ENCODE measurements at regions not wholly inside any gene's neighbourhood (a gene's known extent, or its start where the extent isn't known, plus 50 kb on each side); places are given as distances from the start of the nearest gene placed in this dataset.

DNA sequence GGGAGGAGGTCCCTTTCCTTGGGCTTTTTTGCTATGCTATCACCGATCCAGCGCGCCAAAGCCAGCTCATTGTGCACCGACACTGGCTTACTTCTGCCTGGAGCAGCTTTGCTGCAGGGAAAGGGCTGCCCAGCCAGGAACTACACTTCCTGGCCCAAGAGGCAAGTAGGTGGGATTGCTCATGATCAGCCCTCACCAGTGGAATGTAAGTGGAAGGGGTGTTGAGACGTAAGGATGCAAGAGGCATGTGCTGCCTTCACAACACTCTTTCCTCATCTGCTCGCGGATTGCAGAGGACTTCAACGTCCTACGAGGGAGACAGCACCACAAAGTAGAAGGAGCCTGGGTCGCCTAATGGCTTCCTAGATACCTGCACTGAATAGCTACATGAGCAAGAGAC, 104.3 kb upstream of the FOXF1 start:
- DNase-seq (ENCODE audit: low spot score): no peak

DNA sequence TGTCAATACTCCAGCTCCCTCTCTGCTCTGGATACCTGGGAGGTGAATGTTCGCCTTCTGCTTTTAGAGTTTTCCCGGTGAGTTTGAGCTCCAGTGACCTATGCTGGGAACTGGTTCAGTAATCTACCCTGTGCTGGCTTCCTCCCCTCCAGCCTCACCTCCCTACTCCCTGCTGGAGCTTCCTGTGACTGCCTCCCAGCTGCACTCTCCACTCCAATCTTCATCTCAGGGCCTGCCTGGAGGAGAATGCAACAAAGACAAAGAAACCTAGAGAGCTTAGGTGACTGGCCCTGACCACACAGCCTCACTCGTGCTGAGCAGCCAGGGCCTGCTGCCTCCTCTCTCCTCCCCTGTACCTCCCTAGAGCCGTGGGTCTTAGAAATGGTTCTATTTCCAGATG, 101.6 kb upstream of the FOXF1 start:
- no peak for DNase-seq (ENCODE audit: low spot score)

DNA sequence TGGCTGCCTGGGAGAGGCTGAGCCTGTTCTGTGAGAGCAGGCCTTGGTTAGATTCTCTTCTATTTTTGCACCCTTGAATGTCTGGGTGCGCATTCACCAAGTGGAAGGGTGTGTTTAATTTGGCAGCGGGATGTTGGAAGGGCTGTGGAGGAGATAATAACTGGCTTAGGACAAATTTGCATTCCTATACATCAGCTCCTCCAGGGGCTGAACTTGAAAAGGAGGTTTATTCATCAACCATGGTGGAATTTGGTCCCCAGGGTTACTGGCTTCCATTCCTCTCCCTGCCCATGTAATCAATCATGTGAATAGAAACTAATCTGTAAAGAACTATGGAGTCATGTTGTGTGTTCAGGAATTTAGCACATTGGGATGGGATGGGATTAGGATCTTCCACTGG, 100.2 kb upstream of the FOXF1 start:
- no peak for DNase-seq (ENCODE audit: low spot score)

DNA sequence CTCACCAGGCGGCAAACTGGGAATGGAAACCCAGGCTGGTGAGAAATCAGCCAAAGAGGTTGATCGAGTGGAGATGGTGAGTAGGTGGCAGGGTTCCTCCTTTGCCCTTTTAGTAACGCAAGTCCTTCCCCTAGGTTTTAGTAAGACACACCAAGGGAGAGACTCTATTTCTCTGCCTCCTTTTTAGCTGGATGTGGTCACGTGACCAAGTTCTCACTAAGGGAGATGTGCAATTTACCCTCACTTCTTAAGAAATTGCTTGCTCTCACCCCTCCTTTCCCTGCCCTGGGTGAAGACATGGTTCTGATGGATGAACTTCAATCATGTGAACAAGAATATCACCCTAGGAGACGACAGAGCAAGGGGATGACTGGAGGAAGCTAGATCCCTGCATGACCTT, 99.8 kb upstream of the FOXF1 start:
- DNase-seq (ENCODE audit: low spot score): no peak

DNA sequence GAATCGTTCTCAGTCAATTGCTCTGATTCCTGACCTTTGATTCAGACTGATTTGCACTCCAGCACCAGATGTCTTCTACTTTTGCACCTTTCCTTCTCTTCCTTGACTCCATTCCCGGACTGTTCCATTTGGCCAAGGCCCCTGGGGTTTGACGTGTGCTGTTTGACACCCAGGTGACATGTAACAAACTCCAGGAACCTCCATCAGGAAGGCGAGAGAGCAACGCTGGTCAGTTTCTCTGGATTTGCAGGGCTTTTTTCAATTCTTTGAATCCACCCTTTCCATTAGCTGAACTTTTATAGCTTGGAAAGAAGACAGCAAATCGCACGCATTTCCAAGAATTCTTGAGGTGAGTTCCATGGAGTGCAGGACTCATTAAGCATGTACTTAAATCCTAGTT, 98.4 kb upstream of the FOXF1 start:
- DNase-seq (ENCODE audit: low spot score): no peak

DNA sequence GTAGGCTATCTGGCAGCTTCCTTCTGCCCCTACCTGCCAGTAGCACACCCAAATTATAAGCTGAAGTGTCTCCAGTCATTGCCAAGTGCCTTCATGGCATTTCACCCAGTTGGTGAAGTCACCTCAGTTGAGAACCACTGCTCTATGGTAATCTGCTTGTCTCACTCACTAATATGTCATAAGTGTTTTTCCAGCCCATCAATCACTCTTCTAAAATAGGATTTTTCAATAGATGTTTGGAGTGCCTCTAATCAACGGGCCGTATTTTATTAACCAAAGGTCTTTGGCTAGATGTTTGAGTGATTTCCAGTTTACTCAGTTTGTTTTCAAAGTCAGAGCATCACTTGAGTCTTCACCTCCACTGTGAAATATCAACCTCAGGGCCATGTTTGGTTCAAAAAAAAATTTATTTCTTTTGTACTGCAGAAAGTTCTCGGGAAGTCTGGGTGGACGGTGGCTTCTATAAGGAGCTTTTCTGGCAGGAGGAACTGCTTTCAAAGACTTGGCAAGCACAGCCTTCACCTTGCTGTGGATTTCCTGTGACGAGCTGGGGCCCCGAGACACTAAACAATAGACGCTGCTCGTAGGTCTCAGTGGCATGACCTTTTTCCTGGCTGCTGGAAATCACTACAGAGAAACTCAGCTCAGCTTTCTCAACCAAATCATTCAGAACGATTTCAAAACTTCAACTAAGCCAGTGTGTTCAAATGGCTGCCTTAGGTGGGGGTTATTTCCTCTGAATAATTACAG, 95.2 kb upstream of the FOXF1 start:
- no peak for DNase-seq (ENCODE audit: low spot score)

DNA sequence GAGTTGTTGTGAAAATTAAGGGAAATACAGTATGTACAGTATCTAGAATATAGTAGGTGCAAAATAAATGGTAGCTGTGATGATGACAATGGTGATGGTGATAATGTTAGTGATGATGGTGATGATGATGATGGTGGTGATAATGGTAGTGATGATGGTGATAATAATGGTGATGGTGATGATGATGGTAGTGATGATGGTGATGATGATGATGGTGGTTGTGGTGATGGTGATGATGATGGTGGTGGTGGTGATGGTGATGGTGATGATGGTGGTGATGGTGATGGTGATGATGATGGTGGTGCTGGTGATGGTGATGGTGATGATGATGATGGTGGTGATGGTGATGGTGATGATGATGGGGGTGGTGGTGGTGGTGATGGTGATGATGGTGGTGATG, 91.3 kb upstream of the FOXF1 start:
- DNase-seq (ENCODE audit: low spot score): no peak

DNA sequence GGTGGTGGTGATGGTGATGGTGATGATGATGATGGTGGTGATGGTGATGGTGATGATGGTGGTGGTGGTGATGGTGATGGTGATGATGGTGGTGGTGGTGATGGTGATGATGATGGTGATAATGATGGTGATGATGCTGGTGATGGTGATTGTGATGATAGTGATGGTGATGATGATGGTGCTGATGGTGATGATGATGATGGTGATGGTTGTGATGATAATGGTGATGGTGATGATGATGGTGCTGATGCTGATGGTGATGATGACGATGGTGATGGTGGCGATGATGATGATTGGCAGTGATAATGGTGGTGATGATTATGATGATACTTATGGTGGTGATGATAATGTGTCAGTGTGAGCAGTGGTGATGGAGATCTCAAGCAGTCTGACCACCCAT, 90.8 kb upstream of the FOXF1 start:
- no peak for DNase-seq (ENCODE audit: low spot score)

DNA sequence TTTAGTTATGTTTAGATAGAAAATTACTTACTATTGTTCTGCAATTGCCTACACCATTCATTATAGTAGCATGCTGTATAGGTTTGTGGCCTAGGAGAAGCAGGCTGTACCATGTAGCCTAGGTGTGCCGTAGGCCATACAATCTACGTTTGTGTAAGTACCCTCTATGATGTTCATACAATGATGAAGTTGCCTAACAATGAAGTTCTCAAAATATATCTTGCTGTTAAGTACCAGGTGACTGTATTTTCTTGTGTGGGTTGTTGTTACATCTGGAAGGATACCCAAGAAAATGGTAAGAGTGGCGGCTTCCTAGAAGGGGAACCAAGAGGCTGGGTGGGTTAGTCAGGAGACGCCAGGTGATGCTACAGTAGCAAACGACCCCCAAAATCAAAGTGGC, 88.3 kb upstream of the FOXF1 start:
- no peak for DNase-seq (ENCODE audit: low spot score)

DNA sequence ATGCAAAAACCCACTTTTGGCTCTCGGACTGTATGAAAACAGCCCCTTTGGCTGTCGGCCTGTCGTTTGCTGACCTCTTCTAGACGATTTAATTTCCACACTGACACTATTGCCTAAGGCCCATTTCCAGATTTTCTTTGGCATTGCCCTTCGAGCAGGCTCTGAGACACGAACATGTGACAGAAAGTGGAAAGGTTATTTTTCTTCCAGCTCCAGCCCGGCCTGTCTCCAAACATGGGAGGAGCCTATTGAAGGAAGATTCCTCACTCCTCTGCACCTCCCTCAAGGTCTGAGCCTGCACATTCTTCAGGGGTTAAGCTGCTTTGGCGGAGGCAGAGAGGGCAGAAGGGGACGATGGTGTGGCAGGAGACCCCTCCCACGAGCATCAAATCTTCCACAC, 85.9 kb upstream of the FOXF1 start:
- no peak for DNase-seq (ENCODE audit: low spot score)

DNA sequence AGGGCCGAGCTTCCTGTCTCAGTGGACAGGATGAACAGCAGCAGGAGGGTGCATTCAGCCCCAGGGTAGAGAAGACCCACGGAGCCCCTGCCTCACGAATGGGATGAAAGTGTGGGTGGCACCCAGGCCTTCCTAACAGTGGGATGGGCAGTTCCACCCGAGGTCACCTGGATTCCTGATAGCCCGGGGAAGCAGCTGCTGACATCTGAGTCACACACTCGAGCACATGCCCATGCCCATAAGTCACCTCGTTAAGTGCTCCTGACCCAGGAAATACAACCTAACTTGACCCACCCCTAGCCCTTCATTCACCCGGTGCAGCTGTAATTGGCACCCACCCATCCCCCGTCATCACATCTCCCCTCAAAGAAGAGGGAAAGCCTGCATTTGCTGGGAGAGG, 85.3 kb upstream of the FOXF1 start:
- no peak for DNase-seq (ENCODE audit: low spot score)

DNA sequence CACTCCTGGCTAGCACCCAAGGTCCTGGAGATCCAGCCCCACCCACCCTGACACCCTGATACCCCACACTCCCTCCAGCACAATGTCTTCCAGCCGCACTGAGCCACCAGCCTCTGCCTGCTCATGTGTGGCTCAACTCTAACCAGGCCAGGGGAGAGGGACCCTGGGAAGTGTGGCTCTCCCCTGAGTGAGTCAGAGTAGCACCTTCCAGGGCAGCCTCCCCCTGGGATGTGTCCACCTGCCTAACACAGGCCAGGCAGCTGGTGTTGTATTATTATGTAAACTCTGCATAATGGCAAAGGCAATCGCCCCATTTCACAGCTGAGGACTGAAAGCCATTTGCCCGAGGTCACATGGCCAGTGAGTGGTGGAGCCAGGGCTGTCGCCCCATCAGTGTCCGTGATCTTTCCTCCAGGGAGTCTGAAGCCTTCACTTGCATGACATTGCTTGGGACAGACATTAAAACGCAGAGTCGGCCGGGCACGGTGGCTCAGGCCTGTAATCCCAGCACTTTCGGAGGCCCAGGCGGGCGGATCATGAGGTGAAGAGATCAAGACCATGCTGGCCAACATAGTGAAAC, 84.2 kb upstream of the FOXF1 start:
- DNase-seq (ENCODE audit: low spot score): no peak

DNA sequence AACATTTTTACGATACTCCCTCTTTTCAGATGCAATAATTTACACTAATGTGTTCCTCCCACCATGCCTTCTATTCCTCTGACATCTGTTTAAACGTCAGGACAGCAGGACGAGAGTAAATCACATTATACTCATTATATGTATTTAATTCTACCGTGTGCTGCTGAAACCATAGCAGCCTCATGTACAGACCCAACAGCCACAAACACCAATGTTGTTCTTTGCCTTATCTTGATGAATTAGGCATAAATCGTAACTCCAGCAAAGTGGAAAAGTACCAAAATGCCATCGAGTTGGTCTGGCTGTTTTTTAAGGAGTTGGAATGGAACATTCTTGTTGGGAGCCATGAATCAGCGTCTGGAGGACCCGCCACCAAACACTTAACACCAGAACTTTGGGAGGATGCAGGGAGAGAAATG, 82.9 kb upstream of the FOXF1 start:
- DNase-seq (ENCODE audit: low spot score): no peak

DNA sequence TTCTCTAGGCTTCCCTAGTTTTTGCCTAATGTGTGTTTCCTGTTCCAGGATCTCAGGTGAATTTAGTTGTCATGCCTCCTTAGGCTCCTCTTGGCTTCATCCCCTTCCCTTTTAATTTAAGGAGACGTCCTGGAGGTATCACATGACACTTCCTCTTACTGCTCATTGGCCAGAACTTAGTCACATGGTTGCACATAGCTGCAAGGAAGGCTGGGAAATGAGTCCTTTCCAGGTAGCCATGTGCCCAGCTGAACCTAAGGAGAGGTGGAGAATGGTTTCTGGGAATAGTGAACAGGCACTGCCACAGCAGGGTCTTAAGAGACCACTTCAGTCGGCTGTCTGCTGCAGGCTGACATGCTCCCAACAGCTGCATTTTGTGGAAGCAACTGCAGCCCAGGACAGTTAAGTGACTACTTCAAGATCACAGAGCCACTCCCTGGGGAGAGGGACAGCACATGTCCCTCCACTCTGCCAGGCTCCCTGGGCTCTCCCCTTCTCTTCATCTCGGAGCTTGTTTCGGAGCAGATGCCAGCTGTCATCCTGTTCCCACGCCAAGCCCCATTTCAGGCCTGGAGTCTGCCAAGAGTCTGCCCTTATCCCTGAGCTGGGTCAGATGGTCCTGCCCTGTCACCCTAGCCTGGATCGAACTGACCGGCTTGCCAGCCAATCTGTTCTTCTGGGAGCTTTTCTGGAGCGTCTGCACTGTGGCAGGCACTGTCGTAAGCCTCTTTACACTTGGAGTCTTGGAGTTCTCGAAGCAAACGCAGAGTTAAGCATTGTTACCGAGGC, 81.4 kb upstream of the FOXF1 start:
- no peak for DNase-seq (ENCODE audit: low spot score)

DNA sequence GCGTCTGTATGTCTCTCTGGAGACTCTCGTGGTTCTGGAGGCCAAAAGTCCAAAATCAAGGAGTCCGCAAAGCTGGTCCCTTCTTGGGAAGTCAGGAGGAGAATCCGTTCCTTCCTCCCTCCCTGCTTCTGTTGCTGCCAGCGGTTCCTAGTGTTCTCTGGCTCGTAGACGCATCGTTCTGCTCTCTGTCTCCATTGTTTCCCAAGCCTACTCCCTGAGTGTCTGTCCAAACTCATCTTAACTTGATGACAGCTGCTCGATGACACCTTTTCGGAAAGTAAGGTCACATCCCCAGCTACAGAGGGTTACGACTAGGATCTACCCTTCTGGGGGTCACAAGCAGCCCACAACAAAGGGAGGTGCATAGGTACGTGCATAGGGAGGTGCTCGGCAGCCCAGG, 80.7 kb upstream of the FOXF1 start:
- no peak for DNase-seq (ENCODE audit: low spot score)

DNA sequence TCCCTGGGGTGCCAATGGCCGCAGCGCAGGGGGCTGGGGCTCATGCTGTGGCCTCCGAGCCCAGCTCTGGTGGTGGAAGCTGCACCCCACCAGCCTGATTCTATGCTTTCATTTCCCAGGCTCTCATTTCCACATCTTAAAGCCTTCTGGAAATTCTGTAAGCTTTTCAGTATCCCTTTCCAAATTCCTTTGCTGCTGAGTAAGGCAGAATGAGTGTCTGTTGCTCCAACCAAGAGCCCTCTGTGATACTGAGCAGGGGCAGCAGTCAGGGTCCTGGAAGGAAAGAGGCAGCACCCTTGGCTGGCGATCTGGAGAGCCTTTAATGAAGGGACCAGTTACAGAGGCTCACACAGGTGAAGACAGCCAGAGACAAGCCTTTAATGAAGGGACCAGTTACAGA, 79.5 kb upstream of the FOXF1 start:
- DNase-seq (ENCODE audit: low spot score): no peak

DNA sequence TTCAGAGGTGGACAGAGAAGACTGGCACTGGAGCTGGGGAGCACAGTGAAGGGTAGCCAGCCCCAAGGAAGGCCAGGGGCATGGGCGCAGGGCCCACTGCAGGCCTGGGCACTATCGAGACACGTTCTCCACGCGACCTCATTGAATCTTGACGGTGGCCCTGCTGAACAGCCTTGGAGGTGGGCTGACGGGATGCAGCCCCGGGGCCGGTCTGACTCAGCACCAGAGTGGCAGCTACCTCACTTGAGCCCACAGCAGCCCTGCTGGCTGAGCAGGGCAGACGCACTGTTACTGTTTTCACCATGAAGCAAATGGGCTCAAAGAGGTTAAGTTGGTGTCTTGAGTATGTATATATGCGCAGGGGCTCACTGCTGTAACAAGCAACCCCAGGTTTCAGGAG, 78.8 kb upstream of the FOXF1 start:
- no peak for DNase-seq (ENCODE audit: low spot score)

DNA sequence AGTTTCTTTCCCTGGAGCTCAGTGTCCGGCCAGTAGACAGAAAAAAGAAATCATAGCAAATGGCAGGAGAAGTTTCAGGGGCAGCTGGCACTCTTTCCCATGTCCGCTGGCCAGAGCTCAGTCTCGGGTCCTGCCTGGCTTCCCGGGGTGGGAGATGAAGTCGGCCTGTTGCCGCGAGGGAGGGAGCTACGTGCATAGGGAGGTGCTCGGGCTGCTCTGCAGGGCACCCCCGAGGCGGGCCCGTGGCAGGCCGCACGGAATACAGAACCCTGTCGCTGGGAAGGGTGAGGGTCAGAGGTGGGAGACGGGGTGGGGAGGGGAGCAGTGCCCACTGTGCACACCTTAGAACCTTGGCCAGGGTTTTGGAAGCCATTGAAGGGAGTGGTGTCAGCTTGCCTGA, 78.3 kb upstream of the FOXF1 start:
- no peak for DNase-seq (ENCODE audit: low spot score)

DNA sequence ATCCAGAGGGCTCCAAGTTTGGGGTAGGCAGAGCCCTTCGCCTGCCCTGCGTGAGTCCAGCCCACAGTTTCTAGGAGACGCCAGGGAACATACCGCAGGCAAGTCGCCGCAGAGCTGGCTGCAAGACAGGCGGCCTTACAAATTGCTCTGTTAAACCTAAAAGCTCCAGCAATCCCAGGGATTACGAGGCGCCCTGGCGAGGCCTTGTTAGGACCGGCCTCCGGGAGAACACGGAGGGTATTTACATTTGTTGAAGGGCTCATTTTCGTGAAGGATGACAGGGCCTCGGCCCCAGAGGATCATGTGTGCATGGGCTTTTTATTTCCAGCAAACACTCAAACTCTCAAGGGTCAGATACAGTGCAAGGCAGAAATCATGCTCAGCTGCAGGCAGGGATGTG, 77.6 kb upstream of the FOXF1 start:
- no peak for DNase-seq (ENCODE audit: low spot score)

DNA sequence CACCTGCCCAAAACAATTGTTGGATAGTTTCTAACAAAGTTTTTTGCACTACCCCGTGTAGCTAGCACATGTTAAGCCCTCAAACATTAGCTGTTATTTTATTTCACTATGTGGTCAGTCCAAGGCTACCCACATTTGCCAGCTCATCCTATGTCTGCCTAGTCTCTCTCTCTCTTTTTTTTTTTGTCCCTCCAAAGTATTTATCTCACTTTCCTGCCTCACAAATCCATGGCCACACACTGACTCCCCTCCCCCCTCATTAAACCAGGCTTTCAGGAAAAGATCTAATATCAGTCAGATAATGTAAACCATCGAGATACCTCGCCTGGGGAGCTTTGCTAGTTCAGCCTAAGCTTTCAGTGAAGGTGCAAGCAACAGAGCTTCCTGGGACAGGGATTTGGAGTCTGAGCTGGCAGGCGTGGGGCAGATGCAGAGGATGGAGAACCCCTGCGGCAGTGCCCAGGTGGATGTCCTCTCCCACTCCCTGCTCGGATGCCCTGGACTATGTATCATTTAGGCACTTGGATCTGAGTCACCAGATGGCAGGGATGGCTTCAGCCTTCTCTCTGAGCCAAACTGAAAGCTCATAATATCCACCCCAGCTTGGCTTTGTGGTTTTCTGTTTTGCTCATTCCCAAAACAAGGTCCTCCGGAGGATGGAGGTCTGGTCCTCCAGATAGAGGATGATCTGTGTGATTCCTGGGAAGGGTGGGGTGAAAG, 73.7 kb upstream of the FOXF1 start:
- no peak for DNase-seq (ENCODE audit: low spot score)

DNA sequence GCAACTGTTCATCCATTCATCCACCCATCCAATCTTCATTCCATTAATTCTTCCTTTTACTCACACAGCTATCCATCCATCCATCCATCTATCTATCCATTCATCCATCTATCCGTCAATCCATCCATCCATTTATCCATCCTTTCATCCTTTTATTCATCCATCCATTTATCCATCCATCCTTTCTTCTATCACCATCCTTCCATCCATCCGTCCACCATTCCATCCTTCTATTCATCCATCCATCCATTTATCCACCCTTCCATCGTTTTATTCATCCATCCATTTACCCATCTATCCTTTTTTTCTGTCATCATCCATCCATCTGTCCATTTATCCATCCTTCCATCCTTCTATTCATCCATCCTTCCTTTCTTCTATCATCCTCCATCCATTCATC, 73.0 kb upstream of the FOXF1 start:
- DNase-seq (ENCODE audit: low spot score): no peak

DNA sequence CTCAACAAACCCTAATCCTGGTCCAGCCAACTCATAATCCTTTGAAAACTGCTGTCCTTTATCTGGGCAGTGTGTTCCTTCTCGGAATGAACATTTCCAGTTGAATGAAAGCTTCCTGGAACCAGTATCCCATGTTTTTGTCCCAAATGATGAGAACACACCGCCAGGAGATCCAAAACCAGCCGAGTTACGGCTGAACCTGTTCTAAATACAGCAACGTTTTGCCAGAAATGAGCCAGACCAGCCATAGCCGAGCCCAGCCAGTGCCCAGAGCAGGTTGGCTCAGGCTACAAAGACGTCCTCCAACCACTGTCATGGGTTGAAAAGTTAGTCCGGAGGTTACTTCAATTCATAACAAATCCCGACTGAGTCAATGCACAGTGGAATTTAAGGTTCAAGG, 67.6 kb upstream of the FOXF1 start:
- DNase-seq (ENCODE audit: low spot score): no peak

All from GM03348 (cell line).